Keratinocyte (primary cell): ENCODE measurements at regions not wholly inside any gene's neighbourhood (a gene's known extent, or its start where the extent isn't known, plus 50 kb on each side); places are given as distances from the start of the nearest gene placed in this dataset.
A peak's percentile ranks its signal among the peaks of the same experiment; 100 is the strongest.

Experiments used
- DNase-seq: peaks from one replicate; pipeline ENCODE4 v3.0.0-alpha.2; 2011; ENCODE audit warnings: low read depth, missing footprints, low spot score
- FAIRE-seq: peaks from 2 replicates; lab custom pipeline; 2011; peaks lifted over from hg19 to GRCh38; lab: Jason Lieb, UNC
- H2AFZ ChIP-seq: 2 replicates; pipeline ENCODE4 v1.6.0; 2012; ENCODE audit warnings: low read length, control low read depth, inconsistent platforms; ENCODE audit not compliant: control insufficient read depth
- H3K27ac ChIP-seq: 2 replicates; pipeline ENCODE4 v1.5.1; 2011; ENCODE audit warnings: low read length; ENCODE audit not compliant: control insufficient read depth, insufficient read depth
- H3K27me3 ChIP-seq: 3 replicates; pipeline ENCODE4 v1.6.0; 2011; ENCODE audit warnings: low read length; ENCODE audit not compliant: control insufficient read depth, insufficient read depth; ENCODE audit errors: extremely low read depth
- H3K36me3 ChIP-seq, 2 experiments: 2 replicates in 1 of 2; 3 replicates in 1 of 2; pipeline ENCODE4 v1.5.1; 2011; ENCODE audit warnings: low read length in 2 of 2, mild to moderate bottlenecking in 1 of 2; ENCODE audit not compliant: control insufficient read depth in 2 of 2, insufficient read depth in 2 of 2; ENCODE audit errors: extremely low read depth in 1 of 2
- H3K4me1 ChIP-seq: 3 replicates; pipeline ENCODE4 v1.5.1; 2011; ENCODE audit warnings: low read length; ENCODE audit not compliant: control insufficient read depth, insufficient read depth; ENCODE audit errors: extremely low read depth
- H3K4me2 ChIP-seq: 3 replicates; pipeline ENCODE4 v1.6.0; 2011; ENCODE audit warnings: low read depth, low read length; ENCODE audit not compliant: control insufficient read depth, insufficient read depth; ENCODE audit errors: extremely low read depth
- H3K4me3 ChIP-seq, 3 experiments: fragments of 200-600 bp in 1 of 3; sonication (generic) in 1 of 3; 2 replicates in 2 of 3; 3 replicates in 1 of 3; pipeline ENCODE4 v1.5.1; 2011 to 2016; ENCODE audit warnings: low read length in 3 of 3, mild to moderate bottlenecking in 3 of 3, control low read depth in 2 of 3, inconsistent platforms in 1 of 3, low read depth in 1 of 3, mixed read lengths in 1 of 3, mixed run types in 1 of 3, moderate library complexity in 1 of 3; ENCODE audit not compliant: control insufficient read depth in 2 of 3, insufficient read depth in 2 of 3; ENCODE audit errors: extremely low read depth in 1 of 3
- H3K79me2 ChIP-seq: 2 replicates; pipeline ENCODE4 v1.6.0; 2012; ENCODE audit warnings: low read length; ENCODE audit not compliant: control insufficient read depth, insufficient read depth
- H3K9ac ChIP-seq: 3 replicates; pipeline ENCODE4 v1.6.0; 2011; ENCODE audit warnings: low read length; ENCODE audit not compliant: control insufficient read depth, insufficient read depth; ENCODE audit errors: extremely low read depth
- H3K9me1 ChIP-seq: 3 replicates; pipeline ENCODE4 v1.6.0; 2011; ENCODE audit warnings: low read length; ENCODE audit not compliant: control insufficient read depth, insufficient read depth; ENCODE audit errors: extremely low read depth
- H3K9me3 ChIP-seq: 2 replicates; pipeline ENCODE4 v1.5.1; 2012; ENCODE audit warnings: low read depth, low read length; ENCODE audit not compliant: control insufficient read depth
- H4K20me1 ChIP-seq: 3 replicates; pipeline ENCODE4 v1.6.0; 2011; ENCODE audit warnings: low read length; ENCODE audit not compliant: control insufficient read depth, insufficient read depth; ENCODE audit errors: extremely low read depth
- CTCF ChIP-seq, 3 experiments: IDR thresholded peaks in 1 of 3; conservative IDR thresholded peaks in 1 of 3; optimal IDR thresholded peaks in 1 of 3; 2 replicates in 2 of 3; 3 replicates in 1 of 3; pipeline versions ENCODE3 to v1.5.1; 2011; ENCODE audit warnings: low read length in 3 of 3, mild to moderate bottlenecking in 3 of 3, moderate library complexity in 2 of 3, control low read depth in 1 of 3, inconsistent platforms in 1 of 3; ENCODE audit not compliant: insufficient read depth in 2 of 3; ENCODE audit errors: extremely low read depth in 1 of 3
- EZH2 ChIP-seq: IDR thresholded peaks from one replicate; pipeline ENCODE4 v1.6.1; 2012; ENCODE audit warnings: inconsistent platforms, mild to moderate bottlenecking, low read length, moderate library complexity
- dilution Hi-C: fragments of 300-500 bp; cut with MboI; formaldehyde crosslinking; loops from one replicate; pipeline ENCODE4 v1.7.0; 2020; ENCODE audit warnings: low sequenced_read_pairs; ENCODE audit not compliant: extremely low pct_ligation_motif_present

- H3K9ac ChIP-seq = no peak overlapping the region
- no peaks in the 10 kb centered on the region for H3K4me1 ChIP-seq
- H3K36me3 ChIP-seq = no peaks in the 10 kb centered on the region
- no peak for DNase-seq
- dilution Hi-C loops = loop anchor here (25.0 kb wide), 1 partner anchor 207 kb away; no protein-coding TSS in a partner anchor
- H3K79me2 ChIP-seq = no peaks in the 10 kb centered on the region
- no peak for TF ChIP-seq CTCF (optimal IDR thresholded peaks at IDR 0.05 in 1 of 3, IDR thresholded peaks at IDR 0.05 in 1 of 3, conservative IDR thresholded peaks at IDR 0.05 in 1 of 3; ENCODE audit: extremely low read depth in 1 of 3, insufficient read depth in 2 of 3, low read length in 3 of 3)
- no peak for TF ChIP-seq EZH2
- no peaks in the 10 kb centered on the region for H3K9me3 ChIP-seq
- H3K27me3 ChIP-seq = peaks cover 6% of the 10 kb centered on the region
- H3K4me2 ChIP-seq = no peak overlapping the region
- H3K4me3 ChIP-seq = no peak overlapping the region
- no peaks in the 10 kb centered on the region for H3K9me1 ChIP-seq
- FAIRE-seq = no peak
- no peak overlapping the region for H3K27ac ChIP-seq
- H4K20me1 ChIP-seq = no peaks in the 10 kb centered on the region
- no peak overlapping the region for H2AFZ ChIP-seq
Measured at GRCh38 chr4:85368932-85369331, 106.0 kb upstream of the ARHGAP24 start.

- H3K9me1 ChIP-seq = no peaks in the 10 kb centered on the region
- no peaks in the 10 kb centered on the region for H3K36me3 ChIP-seq
- H3K4me3 ChIP-seq = no peak overlapping the region
- TF ChIP-seq CTCF (optimal IDR thresholded peaks at IDR 0.05 in 1 of 3, IDR thresholded peaks at IDR 0.05 in 1 of 3, conservative IDR thresholded peaks at IDR 0.05 in 1 of 3; ENCODE audit: extremely low read depth in 1 of 3, insufficient read depth in 2 of 3, low read length in 3 of 3) = peak; percentile 13 to 27 (median 20)
- no peak for TF ChIP-seq EZH2
- H3K9me3 ChIP-seq = no peaks in the 10 kb centered on the region
- FAIRE-seq = no peak
- H3K27ac ChIP-seq = no peak overlapping the region
- H4K20me1 ChIP-seq = no peaks in the 10 kb centered on the region
- H3K9ac ChIP-seq = no peak overlapping the region
- dilution Hi-C loops = loop anchor here (25.0 kb wide), 1 partner anchor 208 kb away; no protein-coding TSS in a partner anchor
- no peak for DNase-seq
- H3K4me2 ChIP-seq = no peak overlapping the region
- H3K79me2 ChIP-seq = no peaks in the 10 kb centered on the region
- H3K27me3 ChIP-seq = peaks cover 6% of the 10 kb centered on the region
- no peaks in the 10 kb centered on the region for H3K4me1 ChIP-seq
- no peak overlapping the region for H2AFZ ChIP-seq
Measured at GRCh38 chr4:85369703-85370380, 105.1 kb upstream of the ARHGAP24 start.
